Caco-2 (cell line): ENCODE measurements at regions not wholly inside any gene's neighbourhood (a gene's known extent, or its start where the extent isn't known, plus 50 kb on each side); places are given as distances from the start of the nearest gene placed in this dataset.

ENCODE experiments used
- BruUV-seq: library from RNA; stranded (reverse); fragments of 400-500 nt; replicated peaks from 2 replicates; lab custom pipeline; 2021; lab: Mats Ljungman, UMichigan
- CTCF ChIA-PET: fragments of 300-600 bp; sonication (Branson Sonifier 250); formaldehyde crosslinking; loops from one replicate; lab custom pipeline; 2022; ENCODE audit warnings: antibody characterized with exemption; lab: Charles Lee
- POLR2A ChIA-PET: fragments of 300-600 bp; sonication (Branson Sonifier 250); formaldehyde crosslinking; loops from one replicate; lab custom pipeline; 2022; ENCODE audit warnings: antibody characterized with exemption; lab: Charles Lee
- DNase-seq, 2 experiments: peaks; one replicate each; pipeline versions ENCODE4 v3.0.0 to v3.0.0-alpha.2; 2020 to 2022
- H3K27me3 ChIP-seq: replicated peaks from 2 replicates; pipeline ENCODE4 v1.6.0; 2011; ENCODE audit warnings: low read length; ENCODE audit not compliant: control insufficient read depth, insufficient read depth
- H3K36me3 ChIP-seq: 2 replicates; pipeline ENCODE4 v1.5.1; 2011; ENCODE audit warnings: low read length; ENCODE audit not compliant: control insufficient read depth, insufficient read depth
- H3K4me1 ChIP-seq: fragments of 250-450 bp; sonication (Bioruptor Pico); 2 replicates; pipeline ENCODE4 v1.5.1; 2020; ENCODE audit warnings: mild to moderate bottlenecking
- H3K4me3 ChIP-seq: 2 replicates; pipeline ENCODE4 v1.5.1; 2011; ENCODE audit warnings: low read depth, mild to moderate bottlenecking, control low read depth, low read length
- H3K9me3 ChIP-seq: fragments of 250-450 bp; sonication (Bioruptor Pico); 2 replicates; pipeline ENCODE4 v1.5.1; 2020; ENCODE audit warnings: mild to moderate bottlenecking, moderate library complexity
- H3K27ac Mint-ChIP-seq: one replicate; pipeline ENCODE4 v1.8.0; 2022; ENCODE audit warnings: mixed read lengths; ENCODE audit not compliant: unreplicated experiment
- H3K27me3 Mint-ChIP-seq: one replicate; pipeline ENCODE4 v1.8.0; 2022; ENCODE audit warnings: mixed read lengths; ENCODE audit not compliant: insufficient read depth, unreplicated experiment
- H3K36me3 Mint-ChIP-seq: one replicate; pipeline ENCODE4 v1.8.0; 2022; ENCODE audit warnings: mild to moderate bottlenecking, mixed read lengths; ENCODE audit not compliant: insufficient read depth, unreplicated experiment
- H3K4me1 Mint-ChIP-seq: one replicate; pipeline ENCODE4 v1.8.0; 2022; ENCODE audit warnings: low read depth, mixed read lengths; ENCODE audit not compliant: unreplicated experiment
- H3K4me3 Mint-ChIP-seq: one replicate; pipeline ENCODE4 v1.8.0; 2022; ENCODE audit warnings: mild to moderate bottlenecking, moderate library complexity, mixed read lengths; ENCODE audit not compliant: unreplicated experiment
- H3K9me3 Mint-ChIP-seq: one replicate; pipeline ENCODE4 v1.8.0; 2022; ENCODE audit warnings: mixed read lengths; ENCODE audit not compliant: unreplicated experiment
- CTCF ChIP-seq, 2 experiments: fragments of 200-600 bp in 1 of 2; IDR thresholded peaks; 1 replicate in 1 of 2; 2 replicates in 1 of 2; pipeline versions ENCODE4 v1.5.1 to v1.8.0; 2011 to 2022; ENCODE audit warnings: antibody characterized with exemption in 1 of 2, control low read depth in 1 of 2, inconsistent platforms in 1 of 2, low read depth in 1 of 2, low read length in 1 of 2, mild to moderate bottlenecking in 1 of 2, moderate library complexity in 1 of 2; ENCODE audit not compliant: insufficient read depth in 1 of 2, severe bottlenecking in 1 of 2, unreplicated experiment in 1 of 2
- intact Hi-C: fragments of 100-400 bp; cut with micrococcal nuclease; formaldehyde crosslinking; loops from one replicate; pipeline ENCODE4 v1.10.0; 2022; ENCODE audit not compliant: unreplicated experiment

GRCh38 chr6:45784250-45784649 is 231.4 kb downstream of the CLIC5 start:
- TF ChIP-seq CTCF (IDR thresholded peaks at IDR 0.05; ENCODE audit: insufficient read depth in 1 of 2, low read depth in 1 of 2, low read length in 1 of 2, severe bottlenecking in 1 of 2, unreplicated experiment in 1 of 2) = no peak
- no peaks in the 10 kb centered on the region for H3K36me3 ChIP-seq
- Mint-ChIP-seq H3K9me3 (no peaks in the 10 kb centered on the region), H3K27me3 (no peaks in the 10 kb centered on the region), H3K4me3 (no peak overlapping the region), H3K4me1 (no peaks in the 10 kb centered on the region), H3K36me3 (no peaks in the 10 kb centered on the region), H3K27ac (no peak overlapping the region)
- intact Hi-C loops = no loop called here
- H3K4me1 ChIP-seq = no peaks in the 10 kb centered on the region
- BruUV-seq = no TSS peak
- H3K27me3 ChIP-seq = no peaks in the 10 kb centered on the region
- no peak for DNase-seq
- ChIA-PET POLR2A (no interaction called here), CTCF (no interaction called here)
- no peaks in the 10 kb centered on the region for H3K9me3 ChIP-seq
- no peak overlapping the region for H3K4me3 ChIP-seq

- no peak for TF ChIP-seq CTCF (IDR thresholded peaks at IDR 0.05; ENCODE audit: insufficient read depth in 1 of 2, low read depth in 1 of 2, low read length in 1 of 2, severe bottlenecking in 1 of 2, unreplicated experiment in 1 of 2)
- no peaks in the 10 kb centered on the region for H3K27me3 Mint-ChIP-seq
- no peak for DNase-seq
- H3K27me3 ChIP-seq = no peaks in the 10 kb centered on the region
- H3K9me3 ChIP-seq = no peaks in the 10 kb centered on the region
- POLR2A ChIA-PET = no interaction called here
- H3K4me3 ChIP-seq = no peak overlapping the region
- no peaks in the 10 kb centered on the region for H3K36me3 ChIP-seq
- H3K27ac Mint-ChIP-seq = no peak overlapping the region
- H3K9me3 Mint-ChIP-seq = no peaks in the 10 kb centered on the region
- CTCF ChIA-PET = no interaction called here
- intact Hi-C loops = no loop called here
- no TSS peak for BruUV-seq
- H3K4me3 Mint-ChIP-seq = no peak overlapping the region
- no peaks in the 10 kb centered on the region for H3K4me1 Mint-ChIP-seq
- no peaks in the 10 kb centered on the region for H3K36me3 Mint-ChIP-seq
- no peaks in the 10 kb centered on the region for H3K4me1 ChIP-seq
Measured at GRCh38 chr6:45783716-45784115, 231.9 kb downstream of the CLIC5 start.

GRCh38 chr6:45781890-45782289 is 233.8 kb downstream of the CLIC5 start:
- POLR2A ChIA-PET = no interaction called here
- BruUV-seq = no TSS peak
- DNase-seq = no peak
- H3K9me3 Mint-ChIP-seq = no peaks in the 10 kb centered on the region
- Histone ChIP-seq H3K9me3 (no peaks in the 10 kb centered on the region), H3K27me3 (no peaks in the 10 kb centered on the region), H3K4me1 (no peaks in the 10 kb centered on the region), H3K36me3 (no peaks in the 10 kb centered on the region), H3K4me3 (no peak overlapping the region)
- intact Hi-C loops = no loop called here
- CTCF ChIA-PET = no interaction called here
- TF ChIP-seq CTCF (IDR thresholded peaks at IDR 0.05; ENCODE audit: insufficient read depth in 1 of 2, low read depth in 1 of 2, low read length in 1 of 2, severe bottlenecking in 1 of 2, unreplicated experiment in 1 of 2) = no peak
- H3K27me3 Mint-ChIP-seq = peaks cover 4% of the 10 kb centered on the region
- H3K4me3 Mint-ChIP-seq = no peak overlapping the region
- H3K27ac Mint-ChIP-seq = no peak overlapping the region
- no peaks in the 10 kb centered on the region for H3K4me1 Mint-ChIP-seq
- no peaks in the 10 kb centered on the region for H3K36me3 Mint-ChIP-seq
